ENCODE measurements at regions not wholly inside any gene's neighbourhood (a gene's known extent, or its start where the extent isn't known, plus 50 kb on each side); places are given as distances from the start of the nearest gene placed in this dataset.

DNA sequence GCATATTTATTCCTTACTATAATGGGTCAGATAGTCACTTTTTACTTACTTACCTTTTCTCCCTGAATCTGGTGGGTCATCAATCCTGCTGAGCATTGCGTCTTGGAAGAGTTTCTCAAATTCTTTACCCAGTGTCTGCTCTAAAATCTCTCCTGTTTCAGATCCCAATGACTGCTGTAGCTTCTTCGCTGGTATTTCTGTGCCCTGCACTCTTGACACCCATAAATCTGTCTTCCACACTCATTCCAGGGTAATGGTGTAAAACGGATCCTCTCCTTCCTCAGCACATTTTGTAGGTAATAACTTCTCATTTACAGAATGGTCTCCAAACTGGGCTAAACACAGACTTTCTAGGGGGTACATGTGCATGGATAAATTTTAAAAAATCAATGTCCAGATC lies 407.4 kb downstream of the DMAC1 start:
- Histone ChIP-seq H3K9me2 (ENCODE audit: low read depth, low read length) (no peaks in the 10 kb centered on the region), H4K20me1 (ENCODE audit: insufficient read depth, low read length) (no peaks in the 10 kb centered on the region), H3K79me2 (ENCODE audit: insufficient read depth, low read length) (no peaks in the 10 kb centered on the region), H3K9ac (ENCODE audit: low read length) (no peak overlapping the region), H3K4me2 (ENCODE audit: low read length) (no peak overlapping the region), H3K4me1 (ENCODE audit: insufficient read depth, low read length, severe bottlenecking) (no peaks in the 10 kb centered on the region), H3K27me3 (ENCODE audit: insufficient read depth, low read length) (no peaks in the 10 kb centered on the region), H3K27ac (ENCODE audit: low read depth, low read length, poor library complexity, severe bottlenecking) (no peak overlapping the region), H2AFZ (ENCODE audit: low read length) (no peak overlapping the region), H3K9me3 (ENCODE audit: low read length) (no peaks in the 10 kb centered on the region), H3F3A (ENCODE audit: insufficient read depth, low read length) (no peaks in the 10 kb centered on the region), H3K36me3 (ENCODE audit: insufficient read depth, low read length) (no peaks in the 10 kb centered on the region), H3K4me3 (ENCODE audit: low read depth, low read length, poor library complexity, severe bottlenecking) (no peak overlapping the region)
- TF ChIP-seq EZH2 (IDR thresholded peaks at IDR 0.05; ENCODE audit: borderline replicate concordance, low read length) (no peak), CTCF (IDR thresholded peaks at IDR 0.05; ENCODE audit: low read length) (no peak)

- no peak overlapping the region for H3K4me2 ChIP-seq (ENCODE audit: low read length)
- no peak overlapping the region for H3K9ac ChIP-seq (ENCODE audit: low read length)
- no peak overlapping the region for H3K4me3 ChIP-seq (ENCODE audit: low read depth, low read length, poor library complexity, severe bottlenecking)
- H2AFZ ChIP-seq (ENCODE audit: low read length) = no peak overlapping the region
- TF ChIP-seq EZH2 (IDR thresholded peaks at IDR 0.05; ENCODE audit: borderline replicate concordance, low read length) = no peak
- no peak for TF ChIP-seq CTCF (IDR thresholded peaks at IDR 0.05; ENCODE audit: low read length)
- H3K79me2 ChIP-seq (ENCODE audit: insufficient read depth, low read length) = no peaks in the 10 kb centered on the region
- H3K9me3 ChIP-seq (ENCODE audit: low read length) = no peaks in the 10 kb centered on the region
- no peaks in the 10 kb centered on the region for H4K20me1 ChIP-seq (ENCODE audit: insufficient read depth, low read length)
- no peaks in the 10 kb centered on the region for H3K9me2 ChIP-seq (ENCODE audit: low read depth, low read length)
- H3K36me3 ChIP-seq (ENCODE audit: insufficient read depth, low read length) = no peaks in the 10 kb centered on the region
- no peaks in the 10 kb centered on the region for H3F3A ChIP-seq (ENCODE audit: insufficient read depth, low read length)
- H3K4me1 ChIP-seq (ENCODE audit: insufficient read depth, low read length, severe bottlenecking) = no peaks in the 10 kb centered on the region
- H3K27me3 ChIP-seq (ENCODE audit: insufficient read depth, low read length) = no peaks in the 10 kb centered on the region
- no peak overlapping the region for H3K27ac ChIP-seq (ENCODE audit: low read depth, low read length, poor library complexity, severe bottlenecking)
Measured at GRCh38 chr9:7388755-7389154, 410.8 kb downstream of the DMAC1 start.

DNA sequence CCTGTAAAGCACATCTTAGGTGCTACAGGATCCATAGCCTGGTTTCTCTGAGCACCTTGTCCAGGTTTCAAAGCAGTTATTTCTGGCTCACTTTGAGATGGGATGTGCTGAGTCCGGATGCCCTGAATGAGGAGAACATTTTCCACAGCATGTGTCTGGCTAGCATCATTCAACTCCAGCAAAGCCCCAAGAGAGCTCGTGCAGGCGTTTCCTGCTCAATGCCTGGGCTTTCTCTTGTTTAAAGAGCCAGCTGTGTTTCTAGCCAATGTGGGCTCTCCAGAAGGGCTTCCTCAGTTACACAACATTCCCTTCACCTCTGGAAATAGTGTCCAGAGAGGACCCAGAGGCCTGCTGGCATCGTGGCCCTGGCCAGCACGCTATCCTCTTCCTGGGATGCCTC lies 411.7 kb downstream of the DMAC1 start:
- H4K20me1 ChIP-seq (ENCODE audit: insufficient read depth, low read length) = no peaks in the 10 kb centered on the region
- H3F3A ChIP-seq (ENCODE audit: insufficient read depth, low read length) = no peaks in the 10 kb centered on the region
- H3K36me3 ChIP-seq (ENCODE audit: insufficient read depth, low read length) = no peaks in the 10 kb centered on the region
- H3K79me2 ChIP-seq (ENCODE audit: insufficient read depth, low read length) = no peaks in the 10 kb centered on the region
- no peak for TF ChIP-seq EZH2 (IDR thresholded peaks at IDR 0.05; ENCODE audit: borderline replicate concordance, low read length)
- no peak for TF ChIP-seq CTCF (IDR thresholded peaks at IDR 0.05; ENCODE audit: low read length)
- H3K4me3 ChIP-seq (ENCODE audit: low read depth, low read length, poor library complexity, severe bottlenecking) = no peak overlapping the region
- no peaks in the 10 kb centered on the region for H3K9me3 ChIP-seq (ENCODE audit: low read length)
- no peaks in the 10 kb centered on the region for H3K9me2 ChIP-seq (ENCODE audit: low read depth, low read length)
- H3K4me1 ChIP-seq (ENCODE audit: insufficient read depth, low read length, severe bottlenecking) = no peaks in the 10 kb centered on the region
- no peak overlapping the region for H2AFZ ChIP-seq (ENCODE audit: low read length)
- no peak overlapping the region for H3K27ac ChIP-seq (ENCODE audit: low read depth, low read length, poor library complexity, severe bottlenecking)
- no peak overlapping the region for H3K4me2 ChIP-seq (ENCODE audit: low read length)
- no peak overlapping the region for H3K9ac ChIP-seq (ENCODE audit: low read length)
- no peaks in the 10 kb centered on the region for H3K27me3 ChIP-seq (ENCODE audit: insufficient read depth, low read length)
